ENCODE measurements at regions not wholly inside any gene's neighbourhood (a gene's known extent, or its start where the extent isn't known, plus 50 kb on each side); places are given as distances from the start of the nearest gene placed in this dataset.

GRCh38 chr5:2996687-2997086 lies 245.2 kb upstream of the IRX2 start:
- TF ChIP-seq TARDBP (IDR thresholded peaks at IDR 0.05) (no peak), FOXA1 (IDR thresholded peaks at IDR 0.05) (no peak), FOXM1 (IDR thresholded peaks at IDR 0.05; ENCODE audit: borderline replicate concordance) (no peak), ARNT (IDR thresholded peaks at IDR 0.05) (no peak), SP1 (IDR thresholded peaks at IDR 0.05) (no peak), NFRKB (IDR thresholded peaks at IDR 0.05) (no peak), FOXK2 (IDR thresholded peaks at IDR 0.05) (no peak), CTBP1 (IDR thresholded peaks at IDR 0.05; ENCODE audit: borderline replicate concordance) (no peak), BHLHE40 (IDR thresholded peaks at IDR 0.05; ENCODE audit: borderline replicate concordance) (no peak), L3MBTL2 (conservative IDR thresholded peaks at IDR 0.05) (no peak), ELF4 (IDR thresholded peaks at IDR 0.05) (no peak)

Data from HEK293T (cell line).